CD4-positive, alpha-beta T cell treated with Interferon alpha-2 for 1 hour (primary cell): ENCODE measurements at regions not wholly inside any gene's neighbourhood (a gene's known extent, or its start where the extent isn't known, plus 50 kb on each side); places are given as distances from the start of the nearest gene placed in this dataset.
"Not testable (repeated sequence)": the region's sequence is repeated elsewhere in the genome, so short reads cannot be mapped to it uniquely, and the experiment has no call there.

Source experiments
- DNase-seq, 2 donors: peaks; one replicate each; pipeline ENCODE4 v3.0.0-alpha.2; 2020 to 2022

DNA sequence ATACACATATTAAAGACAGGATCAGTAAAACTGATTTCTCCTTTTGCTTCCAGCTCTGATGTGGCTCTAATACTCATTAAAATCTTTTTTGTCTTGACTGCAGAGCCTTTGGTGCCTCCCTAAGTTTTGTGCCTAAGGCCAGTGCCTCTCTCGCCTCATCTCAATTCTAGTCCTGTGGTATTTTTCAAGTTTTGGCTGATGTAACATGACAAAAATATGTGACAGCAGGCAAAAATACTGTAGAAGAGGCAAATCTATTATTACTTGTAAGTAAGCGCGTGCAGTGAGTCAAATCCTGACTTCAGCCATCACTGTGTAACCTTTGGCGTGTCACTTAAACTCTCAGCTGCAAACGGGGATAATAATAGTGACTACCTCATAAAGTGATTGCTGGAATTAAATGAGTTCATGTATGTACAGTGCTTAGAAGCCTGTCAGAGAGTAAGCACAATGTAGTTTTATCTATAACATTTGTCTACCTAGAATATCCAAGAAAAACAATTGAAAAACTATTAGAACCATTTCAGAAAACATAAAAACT lies 74.0 kb downstream of the MAB21L3 start:
- no peak for DNase-seq

DNA sequence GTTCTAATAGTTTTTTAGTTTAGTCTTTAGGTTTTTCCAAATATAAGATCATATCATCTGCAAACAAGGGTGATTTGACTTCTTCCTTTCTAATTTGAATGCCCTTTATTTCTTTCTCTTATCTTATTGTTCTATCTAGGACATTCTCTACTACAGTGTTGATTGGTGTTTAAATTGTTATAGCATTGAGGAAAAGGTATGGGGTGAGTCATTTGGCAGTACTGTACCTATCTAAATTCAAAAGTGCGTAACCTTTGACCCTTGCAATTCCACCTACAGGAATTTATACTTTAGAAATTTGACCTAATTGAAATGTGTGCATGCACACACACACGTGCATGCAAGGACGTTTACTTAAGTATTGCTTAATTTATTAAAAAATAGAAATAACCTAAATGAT lies 78.3 kb downstream of the MAB21L3 start:
- no peak for DNase-seq

DNA sequence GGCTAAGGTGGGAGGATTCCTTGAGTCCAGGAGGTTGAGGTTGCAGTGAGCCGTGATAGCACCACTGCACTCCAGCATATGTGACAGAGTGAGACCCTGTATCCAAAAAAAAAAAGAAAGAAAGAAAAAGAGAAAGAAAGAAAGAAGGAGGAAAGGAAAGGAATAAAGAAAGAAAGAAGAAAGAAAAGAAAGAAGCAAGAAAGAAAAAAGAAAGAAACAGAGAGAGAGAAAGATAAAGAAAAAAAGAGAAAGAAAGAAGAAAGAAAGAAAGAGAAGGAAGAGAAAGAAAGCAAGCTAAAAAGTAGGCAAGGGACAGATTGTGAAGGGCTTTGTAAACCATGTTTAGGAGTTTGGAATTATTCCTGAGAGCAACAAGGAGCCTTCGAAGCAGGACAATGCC lies 80.1 kb downstream of the MAB21L3 start:
- no peak for DNase-seq

DNA sequence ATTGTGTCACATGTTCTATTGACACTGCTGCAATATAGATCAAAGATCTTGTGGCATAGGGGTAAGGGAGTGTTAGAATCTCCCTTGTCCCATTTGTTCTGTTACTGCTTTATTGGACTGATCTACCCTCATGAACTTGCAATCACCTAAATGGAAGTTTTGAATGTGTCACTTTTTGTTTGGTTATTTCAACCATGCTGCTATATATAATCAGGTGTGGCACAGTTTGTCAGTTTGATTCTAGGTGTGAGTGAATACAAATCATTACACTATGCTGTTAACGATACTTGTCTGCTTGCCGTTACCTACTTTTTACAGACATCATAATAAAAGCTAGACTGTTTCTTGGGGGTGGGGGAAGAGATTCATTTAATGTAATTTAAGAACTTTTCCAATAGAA lies 82.6 kb downstream of the MAB21L3 start:
- no peak for DNase-seq

DNA sequence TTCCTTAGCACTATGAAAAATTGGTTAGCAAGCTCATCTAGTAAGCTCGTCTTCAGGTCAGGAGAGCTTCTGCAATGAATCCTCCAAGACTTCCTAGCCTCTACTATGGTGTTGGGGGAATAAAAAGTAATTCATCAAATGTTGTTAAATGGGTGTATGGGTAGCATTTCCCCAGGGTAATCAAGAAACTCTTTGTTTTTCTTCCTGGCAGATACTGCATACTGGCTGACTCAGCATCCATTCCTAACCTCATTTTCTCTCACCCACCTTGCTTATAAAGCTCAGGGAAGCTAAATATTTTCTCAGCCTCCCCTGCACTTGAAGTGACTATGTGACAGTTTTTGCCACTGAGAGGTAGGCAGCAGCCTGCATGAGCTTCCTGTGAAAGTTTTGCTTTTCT lies 83.4 kb downstream of the MAB21L3 start:
- DNase-seq, result no peak

DNA sequence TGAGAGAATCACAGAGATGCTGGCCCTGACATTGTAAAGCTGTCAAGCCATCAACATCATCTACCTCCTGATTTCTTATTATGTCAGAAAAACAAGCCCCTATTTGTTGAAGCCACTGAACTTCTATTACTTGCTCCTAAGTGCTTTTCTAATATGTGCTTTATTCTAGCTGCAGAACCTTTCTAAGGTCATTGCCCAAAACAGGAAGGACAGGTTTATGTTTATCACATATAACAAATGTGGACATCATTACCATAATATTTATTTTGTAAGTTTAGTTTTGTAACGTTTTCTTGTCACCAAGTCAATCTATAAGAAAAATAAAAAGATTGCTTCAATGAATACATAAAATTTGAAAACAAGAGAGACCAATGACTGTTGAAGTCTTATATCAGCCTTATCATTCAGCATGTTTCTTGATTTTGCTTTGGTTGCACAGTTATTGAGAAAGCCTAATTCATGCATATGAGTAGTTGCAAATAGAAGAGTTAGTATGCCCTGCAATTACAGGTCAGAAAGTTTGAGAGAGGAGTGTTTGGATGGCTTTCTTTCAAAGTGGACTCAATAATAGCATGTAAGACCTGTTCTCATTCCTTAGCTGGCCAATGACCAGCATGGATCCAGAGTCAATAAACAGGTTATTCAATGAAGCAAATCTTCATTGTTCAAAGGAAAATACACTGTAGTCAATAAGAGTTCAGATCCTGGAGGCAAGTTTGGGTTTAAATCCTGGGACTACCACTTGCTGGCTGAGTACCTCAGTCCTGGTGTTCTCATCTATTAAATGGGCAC lies 84.1 kb downstream of the MAB21L3 start:
- DNase-seq, result no peak

DNA sequence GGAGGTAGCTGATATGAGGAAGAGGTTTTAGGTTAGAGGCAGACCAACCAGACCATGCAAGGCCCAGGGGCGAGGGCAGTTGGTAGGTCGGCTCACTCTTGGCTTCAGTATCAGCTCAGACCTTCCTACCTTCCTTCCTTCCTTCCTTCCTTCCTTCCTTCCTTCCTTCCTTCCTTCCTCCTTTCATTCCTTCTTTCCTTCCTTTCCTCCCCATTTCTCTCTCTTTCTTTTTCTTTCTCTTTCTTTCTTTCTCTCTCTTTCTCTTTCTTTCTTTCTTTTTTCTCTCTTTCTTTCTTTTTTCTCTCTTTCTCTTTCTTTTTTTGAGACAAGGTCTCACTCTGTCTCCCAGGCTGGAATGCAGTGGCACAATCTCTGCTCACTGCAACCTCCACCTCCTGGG lies 89.1 kb downstream of the MAB21L3 start:
- not testable (repeated sequence) for DNase-seq

DNA sequence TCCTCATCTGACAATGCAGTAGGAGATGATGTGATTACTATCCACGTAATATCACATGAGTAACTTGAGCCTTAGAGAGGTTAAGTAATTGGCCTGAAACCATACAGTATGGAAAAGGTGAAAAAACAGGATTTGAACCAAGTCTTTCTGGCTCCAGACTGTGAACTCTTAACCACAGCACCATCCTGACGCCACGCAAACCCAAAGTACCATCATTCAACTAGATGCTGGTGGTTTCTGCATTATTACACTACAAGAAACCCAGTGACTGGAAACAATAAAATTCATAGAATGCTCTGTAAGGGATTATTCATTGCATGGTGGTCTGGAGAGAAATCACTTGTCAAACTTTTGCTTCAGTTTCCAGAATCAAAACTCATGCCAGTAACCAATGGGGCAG lies 90.7 kb downstream of the MAB21L3 start:
- no peak for DNase-seq

DNA sequence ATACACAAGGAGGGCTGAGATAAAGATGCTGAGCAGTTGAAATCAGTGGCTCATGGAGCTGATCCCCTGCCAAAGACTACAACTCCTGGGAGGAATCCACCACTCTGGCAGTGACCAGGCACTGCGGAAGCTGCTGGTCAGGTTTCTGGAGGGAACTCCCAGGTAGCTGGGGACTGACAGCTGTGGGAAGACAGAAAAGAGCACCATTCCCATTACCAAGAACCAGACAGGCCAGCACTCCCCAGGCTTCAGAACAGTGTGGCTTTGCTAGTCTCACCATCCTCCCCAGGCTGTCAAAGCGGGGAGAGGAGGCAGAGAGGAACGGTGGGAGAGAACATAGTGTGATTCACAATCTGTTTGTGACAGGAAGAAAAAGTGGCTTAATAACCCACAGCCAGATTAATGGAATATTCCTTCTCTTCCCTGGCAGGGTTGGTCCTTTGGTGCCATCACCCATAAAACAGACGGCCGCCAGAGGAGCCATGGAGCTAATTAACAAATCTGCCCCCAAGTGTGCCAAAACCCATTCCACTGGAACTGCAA lies 92.1 kb downstream of the MAB21L3 start:
- no peak for DNase-seq

DNA sequence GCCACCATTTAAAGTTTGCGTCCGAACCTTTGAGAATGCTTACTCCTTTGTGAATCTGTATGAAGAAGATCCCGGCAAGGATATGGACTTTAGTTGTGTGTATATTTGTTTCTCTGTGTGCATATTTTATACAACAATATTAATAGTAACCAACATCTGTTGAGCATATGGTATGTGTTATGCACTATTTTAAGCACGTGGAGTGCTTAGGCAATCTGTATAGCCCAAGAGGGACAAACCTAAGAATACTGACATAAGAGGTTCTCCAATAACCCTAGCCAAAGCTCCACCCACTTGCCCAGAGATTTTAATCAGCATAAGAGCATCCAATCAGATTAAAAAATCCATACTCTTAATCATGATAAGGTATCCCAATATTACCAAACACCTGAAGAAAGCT lies 92.7 kb downstream of the MAB21L3 start:
- DNase-seq, result no peak

DNA sequence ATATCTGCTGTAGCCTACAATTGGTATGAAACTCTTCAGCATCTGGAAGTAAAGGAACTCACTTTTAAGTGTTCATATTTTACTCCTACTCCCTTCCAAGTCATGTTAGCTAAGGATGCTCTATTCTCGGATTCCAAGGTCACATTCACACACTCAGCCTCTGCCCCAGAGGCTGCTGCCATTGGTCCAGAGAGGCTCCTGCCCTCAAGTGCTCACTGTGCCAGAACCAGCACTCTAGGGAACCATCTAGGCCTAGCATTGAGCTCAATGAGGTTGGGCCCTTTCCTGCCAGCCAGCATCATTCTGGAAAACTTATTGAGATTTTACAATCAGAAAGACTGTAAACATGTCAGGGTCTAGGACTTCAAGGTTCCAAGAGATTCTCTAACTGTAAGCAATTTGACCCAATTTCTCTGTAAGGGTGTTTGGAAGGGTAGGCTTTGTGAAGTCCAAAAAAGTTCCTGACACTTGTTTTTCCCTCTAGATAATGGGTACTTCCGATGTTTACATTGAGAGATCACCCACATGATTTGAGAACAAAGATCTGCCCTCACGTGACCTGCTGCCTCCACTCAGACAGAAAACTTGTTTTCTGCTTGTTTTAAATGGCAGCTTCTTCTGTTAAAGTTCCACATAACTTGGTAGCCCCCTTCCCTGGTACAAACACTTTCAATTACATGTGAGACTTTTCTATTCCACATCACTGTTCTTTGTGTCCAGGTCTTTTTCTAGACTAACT lies 94.9 kb downstream of the MAB21L3 start:
- no peak for DNase-seq

DNA sequence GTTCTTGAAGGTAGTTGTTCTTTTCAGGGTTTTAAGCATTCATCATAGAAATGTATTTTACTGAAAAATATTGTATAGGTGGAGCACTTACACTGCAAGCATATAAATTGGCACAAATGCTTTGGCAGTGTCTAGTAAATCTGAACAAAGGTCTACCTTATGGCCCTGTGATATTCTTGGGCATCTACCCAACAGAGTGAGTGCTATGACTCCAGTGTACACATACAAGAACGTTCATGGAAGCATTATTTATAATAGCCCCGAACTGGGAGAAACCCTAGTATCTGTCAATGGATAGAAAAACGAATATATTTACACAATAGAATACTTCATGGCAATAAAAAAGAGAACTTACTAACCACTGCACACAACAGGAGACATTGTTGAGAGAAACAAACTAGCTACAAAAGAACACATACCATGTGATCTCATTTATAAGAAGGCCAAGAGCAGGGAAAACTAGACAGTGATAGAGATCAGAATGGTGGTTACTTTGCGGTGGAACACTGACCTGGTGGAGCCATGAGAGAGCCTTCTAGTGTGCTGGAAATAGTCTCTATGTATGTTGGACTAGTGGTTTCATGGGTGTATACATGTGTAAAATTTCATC lies 96.0 kb downstream of the MAB21L3 start:
- DNase-seq, result no peak

DNA sequence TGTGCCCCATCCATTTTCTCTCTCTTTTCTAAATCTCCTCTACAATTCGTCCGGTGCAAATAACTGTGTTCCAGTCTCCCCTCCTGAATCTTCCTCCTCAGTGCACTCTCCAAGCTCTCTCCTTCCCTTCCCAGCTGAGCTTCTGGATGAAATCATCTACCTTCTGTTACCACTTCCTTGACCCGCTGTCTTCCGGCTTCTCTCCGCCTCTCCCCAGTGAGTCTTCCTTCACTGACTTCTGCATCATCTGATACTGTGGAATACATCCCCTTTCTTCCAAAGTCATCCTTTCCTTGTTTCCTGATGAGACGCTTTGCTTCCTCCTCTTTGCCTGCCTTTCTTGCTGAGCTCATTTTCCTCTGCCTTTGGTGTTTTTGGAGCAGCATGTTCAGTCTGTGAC lies 96.9 kb downstream of the MAB21L3 start:
- DNase-seq, result no peak

DNA sequence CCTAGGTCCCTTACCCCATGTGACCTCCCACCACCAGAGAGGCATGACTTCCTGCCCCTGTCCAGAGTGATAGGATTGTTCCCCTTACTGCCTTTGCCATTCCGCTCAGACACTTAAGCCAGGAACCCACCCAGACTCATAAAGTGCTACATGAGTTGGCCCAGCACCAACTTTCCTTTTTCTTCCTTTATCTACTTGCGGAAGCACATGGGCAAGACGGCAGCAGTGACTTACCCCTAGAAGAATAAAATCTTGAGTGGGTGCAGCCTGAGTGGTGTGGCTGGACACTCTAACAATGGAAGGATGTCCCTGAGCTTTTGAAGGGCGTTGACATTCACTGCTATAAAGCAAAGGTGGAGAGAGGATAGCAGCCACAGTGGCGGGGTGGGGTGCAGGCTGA lies 100.1 kb downstream of the MAB21L3 start:
- no peak for DNase-seq

DNA sequence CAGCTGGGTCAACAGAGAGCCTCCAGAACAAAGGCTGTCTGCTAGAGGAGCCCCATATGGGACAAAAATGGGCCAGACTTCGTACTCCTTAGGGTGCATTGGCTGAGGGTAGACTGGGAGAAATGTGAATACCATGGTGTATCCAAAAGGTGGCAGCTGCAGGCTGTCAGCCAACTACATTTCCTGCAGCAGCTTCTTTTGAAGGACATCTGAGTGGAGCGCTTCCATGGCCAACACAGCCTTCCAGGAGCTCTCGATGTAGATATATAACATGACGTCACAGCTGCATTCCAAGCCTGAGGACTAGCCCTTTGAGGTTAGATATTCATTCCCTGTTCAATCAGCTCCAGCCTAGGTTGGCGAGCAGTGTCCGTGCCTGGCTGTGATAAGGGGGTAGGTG lies 107.7 kb downstream of the MAB21L3 start:
- no peak for DNase-seq

DNA sequence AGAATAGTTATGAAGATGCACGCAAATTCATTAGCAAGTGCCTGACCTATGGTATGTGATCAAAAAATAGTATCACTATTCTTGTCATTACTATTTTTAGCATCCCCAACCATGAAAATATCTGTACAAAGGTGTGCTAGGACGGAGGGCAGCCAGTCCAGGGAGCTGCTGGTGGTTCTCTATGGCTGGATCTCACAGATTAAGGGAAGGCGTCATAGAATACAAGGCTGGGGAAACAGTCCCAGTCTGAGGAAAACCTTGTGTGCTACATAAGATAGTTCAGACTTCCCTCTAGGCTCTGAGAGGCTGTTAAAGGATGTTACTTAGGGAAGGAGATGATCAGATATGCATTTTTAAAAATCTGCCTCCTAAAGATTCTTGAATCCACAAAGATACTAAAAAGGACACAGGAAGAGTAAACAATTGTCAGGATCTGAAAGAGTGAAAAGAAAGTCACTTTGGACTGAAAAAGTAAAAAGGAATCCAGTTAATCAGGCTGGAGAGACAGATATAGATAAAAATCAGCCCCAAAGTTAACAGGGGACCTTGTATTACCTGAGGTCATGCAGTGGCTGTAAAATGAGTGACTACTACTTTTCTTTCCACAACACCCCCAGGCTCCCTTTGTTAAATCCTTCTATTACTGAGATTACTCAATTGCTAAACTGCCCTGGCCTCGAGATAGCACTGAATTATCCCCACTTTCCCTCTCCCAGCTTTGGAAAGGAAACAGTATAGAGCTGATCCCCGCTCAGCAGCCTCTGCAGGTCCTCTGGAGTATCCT lies 108.6 kb downstream of the MAB21L3 start:
- DNase-seq, result no peak

DNA sequence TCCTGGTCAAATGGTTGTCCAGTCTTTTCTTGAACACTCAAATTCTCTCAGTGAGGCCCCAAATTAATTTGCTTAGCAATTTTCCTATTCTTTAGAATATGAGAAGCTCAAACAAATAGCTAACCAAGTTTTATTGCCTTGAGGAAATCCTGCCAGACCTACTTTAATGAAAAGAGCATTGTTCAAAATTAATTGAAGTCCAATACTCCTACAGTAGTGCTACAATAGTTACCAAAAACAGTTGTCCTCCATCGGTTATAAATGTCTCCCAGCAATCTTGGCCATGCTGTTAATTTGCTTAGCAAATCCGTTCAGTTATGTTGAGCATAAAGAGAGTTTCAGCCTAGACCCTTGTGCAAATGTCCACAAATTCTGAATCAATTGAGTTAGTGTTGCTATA lies 112.9 kb downstream of the MAB21L3 start:
- DNase-seq, result no peak

DNA sequence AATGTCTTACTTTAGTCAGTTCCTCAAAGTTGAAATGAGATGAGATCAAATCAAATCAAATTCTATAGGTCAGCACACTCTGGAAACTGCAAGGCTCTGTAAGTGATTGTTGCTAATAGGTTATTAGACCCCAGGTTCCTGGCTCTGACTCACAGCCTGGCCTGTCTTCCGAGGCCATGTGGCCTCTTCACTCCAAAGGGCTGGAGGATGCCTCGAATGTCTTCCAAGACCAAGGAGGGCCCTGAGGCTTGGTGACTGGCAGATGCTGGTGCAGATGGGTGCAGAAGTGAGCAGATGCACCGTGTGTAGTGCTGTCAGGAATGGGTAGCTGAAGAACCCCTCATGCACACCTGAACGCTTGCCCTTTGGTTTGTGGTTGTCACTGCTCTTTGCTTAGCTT lies 113.4 kb downstream of the MAB21L3 start:
- DNase-seq, result no peak

DNA sequence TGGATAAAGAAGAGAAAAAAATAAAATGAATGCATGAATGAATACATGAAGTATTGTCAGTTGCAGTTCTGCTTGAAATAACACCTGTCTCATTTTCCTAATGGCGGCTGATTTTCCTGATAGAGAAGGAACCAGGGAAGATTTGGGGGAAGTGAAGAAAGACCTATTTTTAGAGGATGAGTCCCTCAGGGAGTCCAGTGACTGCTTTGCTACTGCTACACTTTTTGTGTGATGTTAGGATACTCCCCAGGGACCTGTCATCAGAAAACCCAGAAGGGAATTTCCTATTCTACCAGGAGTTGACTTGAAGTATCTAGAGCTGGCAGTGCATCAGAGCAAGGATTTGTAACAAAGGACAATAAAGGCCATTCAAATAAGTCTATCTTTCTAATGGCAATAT lies 114.8 kb downstream of the MAB21L3 start:
- DNase-seq, result no peak

DNA sequence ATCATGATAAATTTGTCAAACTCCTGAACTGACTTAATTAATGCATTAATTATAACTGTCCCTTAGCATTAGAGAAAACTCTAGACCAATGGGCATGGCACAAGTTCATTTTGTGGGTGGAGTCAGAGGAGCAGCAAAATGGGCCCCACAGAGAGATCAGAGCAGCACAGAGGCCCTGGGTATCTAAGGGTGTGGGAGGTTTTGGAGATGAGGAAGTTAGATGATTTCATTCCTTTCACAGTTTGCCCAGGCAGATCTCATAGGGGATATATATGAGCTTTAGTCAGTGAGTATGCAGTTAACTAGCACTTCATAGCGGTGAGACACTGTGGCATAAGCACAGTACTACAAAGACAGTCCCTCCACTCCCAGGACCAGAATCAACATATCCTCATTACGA lies 117.3 kb downstream of the MAB21L3 start:
- DNase-seq, result no peak

DNA sequence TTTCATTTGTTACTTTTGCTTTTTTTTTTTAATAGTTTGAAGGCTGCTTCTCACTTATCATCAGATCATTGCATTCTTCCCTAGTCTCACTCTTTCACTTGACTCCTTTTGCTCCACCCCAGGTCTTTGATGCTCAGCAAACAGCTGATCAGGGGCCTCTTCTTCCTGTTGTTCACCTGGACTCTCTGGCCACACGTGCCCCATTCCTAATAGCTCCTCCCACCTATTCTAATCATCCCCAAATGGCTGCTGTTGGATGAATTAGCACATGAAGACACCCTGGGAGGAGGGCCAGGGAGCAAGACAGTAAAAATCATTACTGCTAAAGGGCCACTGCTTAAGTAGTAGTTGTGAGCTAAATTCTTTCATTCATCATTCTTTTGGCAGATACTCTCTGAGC lies 119.5 kb downstream of the MAB21L3 start:
- DNase-seq, result no peak

DNA sequence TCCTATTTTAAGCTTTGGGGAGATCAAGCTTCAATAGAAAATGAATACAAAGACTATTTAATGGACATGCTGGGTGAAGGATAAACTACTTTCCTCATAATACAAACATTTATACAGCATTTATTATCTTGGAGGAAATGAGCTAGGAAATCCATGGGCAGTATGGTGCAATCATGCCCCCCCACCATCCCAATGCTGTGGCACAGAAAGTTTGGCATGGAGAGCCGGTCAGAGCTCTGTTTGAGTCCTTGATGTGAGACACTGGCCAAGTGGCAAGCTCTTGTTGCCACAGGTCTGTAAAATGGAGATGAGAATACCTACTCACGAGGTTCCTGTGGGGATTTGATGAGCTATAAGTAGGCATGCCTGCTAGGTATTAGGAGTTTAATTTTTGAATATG lies 120.6 kb downstream of the MAB21L3 start:
- DNase-seq, result no peak

DNA sequence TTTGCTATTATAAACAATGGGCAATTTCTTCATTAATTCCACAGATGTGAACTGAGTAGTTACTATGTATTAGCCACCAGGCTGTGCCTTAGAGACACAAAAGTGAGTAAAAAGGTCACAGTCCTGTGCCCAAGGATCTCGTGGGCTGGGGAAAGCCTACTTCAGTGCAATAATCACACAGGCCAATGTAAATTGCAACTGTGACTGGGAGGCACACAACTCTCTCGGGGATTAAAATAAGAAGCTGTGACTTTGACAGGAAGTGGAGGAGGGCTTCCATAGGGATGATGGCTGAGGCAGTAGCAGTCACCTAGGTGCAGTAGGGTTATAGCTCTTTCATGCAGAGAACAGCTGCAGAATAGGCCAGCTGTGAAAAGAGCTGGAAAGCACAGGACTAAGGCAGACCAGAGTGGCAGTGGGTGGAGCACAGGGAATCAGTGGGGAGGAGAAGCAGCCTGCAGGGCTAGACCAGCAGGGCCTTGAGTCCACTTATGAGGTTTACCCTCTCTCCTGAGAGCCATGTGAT lies 121.9 kb downstream of the MAB21L3 start:
- DNase-seq, result peak; percentile 14 to 51
